Breast epithelium (tissue), 4 donors: ENCODE measurements at regions not wholly inside any gene's neighbourhood (a gene's known extent, or its start where the extent isn't known, plus 50 kb on each side); places are given as distances from the start of the nearest gene placed in this dataset.
"Not testable (repeated sequence)": the region's sequence is repeated elsewhere in the genome, so short reads cannot be mapped to it uniquely, and the experiment has no call there.

ENCODE experiments used
- DNase-seq, 2 donors: peaks; one replicate each; pipeline ENCODE4 v3.0.0-alpha.2; 2019; ENCODE audit warnings: low spot score in 2 of 2
- H3K27ac ChIP-seq, 2 donors: fragments of 200-600 bp; sonication (generic) in 1 of 2; one replicate each; pipeline ENCODE4 v1.5.1; 2016 to 2019; ENCODE audit warnings: mild to moderate bottlenecking in 1 of 2
- H3K27me3 ChIP-seq, 2 donors: fragments of 200-600 bp; sonication (generic) in 1 of 2; one replicate each; pipeline versions ENCODE4 v1.5.1 to v1.6.0; 2017 to 2019; ENCODE audit warnings: control low read depth in 1 of 2, mild to moderate bottlenecking in 1 of 2
- H3K36me3 ChIP-seq: fragments of 200-600 bp; one replicate; pipeline ENCODE4 v1.5.1; 2019
- H3K4me1 ChIP-seq, 2 donors: fragments of 200-600 bp; sonication (generic); one replicate each; pipeline ENCODE4 v1.5.1; 2016 to 2019; ENCODE audit warnings: control low read depth in 1 of 2
- H3K4me3 ChIP-seq, 3 donors: fragments of 200-600 bp; sonication (generic); 1 replicate in 2 of 3; 2 replicates in 1 of 3; pipeline ENCODE4 v1.5.1; 2016 to 2019; ENCODE audit warnings: mild to moderate bottlenecking in 3 of 3, moderate library complexity in 2 of 3
- H3K9me3 ChIP-seq, 2 donors: fragments of 200-600 bp; sonication (generic) in 1 of 2; one replicate each; pipeline ENCODE4 v1.5.1; 2016 to 2019; ENCODE audit warnings: control low read depth in 1 of 2
- CTCF ChIP-seq, 3 donors: fragments of 450-650 bp; IDR thresholded peaks; one replicate each; pipeline ENCODE4 v1.5.1; 2016 to 2017; ENCODE audit warnings: antibody characterized with exemption in 3 of 3, mild to moderate bottlenecking in 3 of 3, moderate library complexity in 3 of 3
- POLR2A ChIP-seq: fragments of 450-650 bp; IDR thresholded peaks from one replicate; pipeline ENCODE4 v1.6.1; 2016; ENCODE audit warnings: antibody characterized with exemption, mild to moderate bottlenecking, moderate library complexity
- POLR2AphosphoS5 ChIP-seq, 3 donors: sonication (generic); formaldehyde crosslinking; IDR thresholded peaks; one replicate each; pipeline ENCODE4 v1.6.1; 2017; ENCODE audit warnings: antibody characterized with exemption in 3 of 3
- intact Hi-C: fragments of 100-400 bp; cut with DNase I; formaldehyde crosslinking; loops from one replicate; pipeline ENCODE4 v1.15.1; 2023; ENCODE audit warnings: low total_unique reads

DNA sequence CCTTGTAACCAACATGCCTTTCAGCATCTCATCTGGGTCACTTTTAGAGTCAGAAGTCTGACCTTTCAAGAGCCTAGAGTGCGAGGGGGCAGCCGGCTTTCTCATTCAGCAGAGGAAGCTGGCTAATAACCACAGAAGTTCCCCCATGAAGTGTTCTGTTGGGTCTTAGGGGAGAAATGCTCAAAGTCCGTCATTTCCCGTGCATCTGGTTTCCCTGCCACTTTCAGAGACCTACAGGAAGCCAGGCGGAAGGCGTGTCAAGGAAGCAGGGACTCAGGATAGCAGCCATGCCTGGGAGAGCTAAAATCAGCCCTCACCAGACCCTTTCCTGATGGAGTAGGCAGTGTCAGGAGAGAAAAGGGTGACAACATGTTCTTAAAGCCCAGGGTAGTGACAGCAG lies 301.8 kb upstream of the ID2 start:
- Histone ChIP-seq H3K27ac (peak overlapping the region in 1 of 2 donors; percentile 44), H3K27me3 (no peaks in the 10 kb centered on the region), H3K9me3 (no peaks in the 10 kb centered on the region), H3K4me1 (no peaks in the 10 kb centered on the region), H3K36me3 (no peaks in the 10 kb centered on the region), H3K4me3 (no peak overlapping the region)
- no peak for DNase-seq
- no peak for TF ChIP-seq POLR2A
- no peak for TF ChIP-seq CTCF (IDR thresholded peaks at IDR 0.05)
- TF ChIP-seq POLR2AphosphoS5 (IDR thresholded peaks at IDR 0.05), result no peak
- intact Hi-C loops, result no loop called here

GRCh38 chr2:8380566-8380965 lies 301.3 kb upstream of the ID2 start:
- TF ChIP-seq POLR2A (no peak), POLR2AphosphoS5 (IDR thresholded peaks at IDR 0.05) (no peak), CTCF (IDR thresholded peaks at IDR 0.05) (no peak)
- no peak overlapping the region for H3K4me3 ChIP-seq
- H3K27me3 ChIP-seq, result no peaks in the 10 kb centered on the region
- intact Hi-C loops, result no loop called here
- no peaks in the 10 kb centered on the region for H3K36me3 ChIP-seq
- no peaks in the 10 kb centered on the region for H3K4me1 ChIP-seq
- no peak overlapping the region for H3K27ac ChIP-seq
- no peaks in the 10 kb centered on the region for H3K9me3 ChIP-seq
- no peak for DNase-seq

DNA sequence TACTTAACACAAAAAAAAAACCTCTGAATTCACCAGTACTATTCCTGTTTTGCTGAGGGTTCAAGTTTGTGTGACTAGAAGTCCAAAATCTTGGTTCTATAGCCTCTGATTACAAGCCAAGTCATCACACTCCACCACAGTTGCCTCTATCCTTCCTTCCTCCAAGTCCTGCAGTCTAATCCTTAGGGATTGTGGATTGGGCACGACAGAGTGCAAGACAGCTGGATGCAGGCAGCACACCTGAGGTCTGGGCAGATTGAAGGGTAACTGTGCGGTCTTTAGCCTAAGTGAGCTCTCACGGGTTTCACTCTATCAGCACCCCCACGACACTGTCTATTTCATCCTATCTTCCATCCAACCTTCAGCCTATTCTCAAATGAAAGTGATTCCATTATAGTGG lies 299.4 kb upstream of the ID2 start:
- no peak for DNase-seq
- intact Hi-C loops, result no loop called here

GRCh38 chr2:8386748-8387147 lies 295.1 kb upstream of the ID2 start:
- H3K36me3 ChIP-seq, H3K9me3 ChIP-seq, H3K27ac ChIP-seq, H3K27me3 ChIP-seq, H3K4me1 ChIP-seq, intact Hi-C loops, DNase-seq, H3K4me3 ChIP-seq: not testable (repeated sequence)

More for the DNA sequence above, 299.4 kb upstream of the ID2 start:
- Histone ChIP-seq H3K27me3 (no peaks in the 10 kb centered on the region), H3K4me3 (no peak overlapping the region), H3K36me3 (no peaks in the 10 kb centered on the region), H3K9me3 (no peaks in the 10 kb centered on the region), H3K4me1 (no peaks in the 10 kb centered on the region), H3K27ac (no peak overlapping the region)
- TF ChIP-seq POLR2AphosphoS5 (IDR thresholded peaks at IDR 0.05) (no peak), POLR2A (no peak), CTCF (IDR thresholded peaks at IDR 0.05) (no peak)

GRCh38 chr2:8388781-8389180 lies 293.1 kb upstream of the ID2 start:
- Histone ChIP-seq H3K4me1 (no peaks in the 10 kb centered on the region), H3K9me3 (no peaks in the 10 kb centered on the region), H3K4me3 (no peak overlapping the region), H3K36me3 (no peaks in the 10 kb centered on the region), H3K27ac (no peak overlapping the region), H3K27me3 (no peaks in the 10 kb centered on the region)
- DNase-seq, result no peak
- intact Hi-C loops, result no loop called here
- TF ChIP-seq POLR2A (no peak), CTCF (IDR thresholded peaks at IDR 0.05) (no peak), POLR2AphosphoS5 (IDR thresholded peaks at IDR 0.05) (no peak)

DNA sequence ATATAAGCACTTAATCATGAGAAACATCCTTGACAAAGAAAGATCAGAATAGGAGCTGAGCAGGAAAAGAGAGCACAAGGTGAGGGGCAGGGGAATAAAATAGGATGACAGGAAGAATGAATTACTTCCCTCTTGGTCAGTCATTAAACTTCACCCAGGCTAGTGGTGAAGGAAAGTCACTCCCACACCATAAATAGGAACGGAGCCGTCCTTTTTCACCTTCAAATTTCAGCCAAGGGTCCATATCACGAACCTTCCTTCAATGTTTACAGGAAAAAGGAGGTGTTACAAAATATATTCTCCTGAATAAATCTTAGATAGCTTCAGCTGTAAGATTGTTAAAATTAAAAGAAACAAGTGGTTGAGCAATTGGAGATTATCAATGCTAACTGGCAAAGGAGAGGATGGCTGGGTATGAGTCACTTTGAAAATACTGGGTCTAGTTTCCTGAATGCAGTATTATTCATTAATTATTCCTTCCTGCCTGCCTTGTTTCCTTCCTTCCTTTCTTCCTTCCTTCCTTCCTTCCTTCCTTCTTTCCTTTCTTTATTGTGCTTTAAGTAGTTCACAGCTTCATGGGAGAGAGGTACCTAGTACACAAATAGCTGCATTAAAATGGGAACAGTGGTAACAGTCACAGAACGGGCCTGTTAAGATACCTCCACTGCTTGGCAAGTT lies 292.3 kb upstream of the ID2 start:
- intact Hi-C loops, result no loop called here
- Histone ChIP-seq H3K27ac (no peak overlapping the region), H3K9me3 (no peaks in the 10 kb centered on the region), H3K27me3 (no peaks in the 10 kb centered on the region), H3K36me3 (no peaks in the 10 kb centered on the region), H3K4me1 (no peaks in the 10 kb centered on the region), H3K4me3 (no peak overlapping the region)
- TF ChIP-seq POLR2AphosphoS5 (IDR thresholded peaks at IDR 0.05) (no peak), CTCF (IDR thresholded peaks at IDR 0.05) (no peak), POLR2A (no peak)
- no peak for DNase-seq
